ENCODE measurements at regions not wholly inside any gene's neighbourhood (a gene's known extent, or its start where the extent isn't known, plus 50 kb on each side); places are given as distances from the start of the nearest gene placed in this dataset.

DNA sequence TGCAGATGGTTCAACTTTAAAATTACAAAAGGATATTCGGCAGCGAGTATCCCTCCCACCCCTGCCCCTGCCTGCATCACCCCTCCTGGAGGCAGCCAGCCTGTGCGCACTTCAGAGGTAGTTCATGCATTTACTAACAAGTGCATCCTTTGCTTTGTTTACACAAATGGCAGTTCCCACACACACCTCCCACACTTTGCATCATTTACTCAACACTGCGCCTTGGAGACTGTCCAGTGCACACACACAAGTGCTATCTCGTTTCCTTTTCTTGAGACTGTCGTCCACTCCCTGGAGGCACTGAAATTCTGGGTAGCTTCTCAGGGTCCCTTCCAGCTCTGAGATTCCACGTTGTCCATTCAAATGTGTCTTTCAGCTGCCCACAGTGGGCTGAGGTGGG is 53.1 kb upstream of the VSX1 start:
- ATAC-seq (ENCODE audit: insufficient read depth, low FRiP score) (no peak), DNase-seq (no peak)
- H3K9me3 ChIP-seq (ENCODE audit: control insufficient read depth in 4 of 4, insufficient read depth in 3 of 4, low read length in 3 of 4): no peaks in the 10 kb centered on the region
- H3K4me1 ChIP-seq (ENCODE audit: control insufficient read depth in 5 of 5, insufficient read depth in 5 of 5, low read length in 5 of 5): no peaks in the 10 kb centered on the region
- WGBS, 2 donors: 75 to 83% methylated on average over 7 of the region's 7 CpGs
- no peaks in the 10 kb centered on the region for H3K36me3 ChIP-seq (ENCODE audit: control insufficient read depth in 4 of 4, insufficient read depth in 4 of 4, low read length in 4 of 4)
- H3K27ac ChIP-seq (ENCODE audit: low read depth in 1 of 2, low read length in 1 of 2): no peak overlapping the region
- H3K27me3 ChIP-seq (ENCODE audit: control insufficient read depth in 3 of 3, insufficient read depth in 3 of 3, low read length in 2 of 3): peaks cover 0 to 2% (median 0%) of the 10 kb centered on the region in 3 donors
- H3K9ac ChIP-seq (ENCODE audit: insufficient read depth in 1 of 2, low read length in 2 of 2): no peak overlapping the region
- TF ChIP-seq, protein P1, sequence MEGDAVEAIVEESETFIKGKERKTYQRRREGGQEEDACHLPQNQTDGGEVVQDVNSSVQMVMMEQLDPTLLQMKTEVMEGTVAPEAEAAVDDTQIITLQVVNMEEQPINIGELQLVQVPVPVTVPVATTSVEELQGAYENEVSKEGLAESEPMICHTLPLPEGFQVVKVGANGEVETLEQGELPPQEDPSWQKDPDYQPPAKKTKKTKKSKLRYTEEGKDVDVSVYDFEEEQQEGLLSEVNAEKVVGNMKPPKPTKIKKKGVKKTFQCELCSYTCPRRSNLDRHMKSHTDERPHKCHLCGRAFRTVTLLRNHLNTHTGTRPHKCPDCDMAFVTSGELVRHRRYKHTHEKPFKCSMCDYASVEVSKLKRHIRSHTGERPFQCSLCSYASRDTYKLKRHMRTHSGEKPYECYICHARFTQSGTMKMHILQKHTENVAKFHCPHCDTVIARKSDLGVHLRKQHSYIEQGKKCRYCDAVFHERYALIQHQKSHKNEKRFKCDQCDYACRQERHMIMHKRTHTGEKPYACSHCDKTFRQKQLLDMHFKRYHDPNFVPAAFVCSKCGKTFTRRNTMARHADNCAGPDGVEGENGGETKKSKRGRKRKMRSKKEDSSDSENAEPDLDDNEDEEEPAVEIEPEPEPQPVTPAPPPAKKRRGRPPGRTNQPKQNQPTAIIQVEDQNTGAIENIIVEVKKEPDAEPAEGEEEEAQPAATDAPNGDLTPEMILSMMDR (IDR thresholded peaks at IDR 0.05; ENCODE audit: control extremely low read depth, extremely low read depth): no peak
- H3K4me3 ChIP-seq: no peak overlapping the region

DNA sequence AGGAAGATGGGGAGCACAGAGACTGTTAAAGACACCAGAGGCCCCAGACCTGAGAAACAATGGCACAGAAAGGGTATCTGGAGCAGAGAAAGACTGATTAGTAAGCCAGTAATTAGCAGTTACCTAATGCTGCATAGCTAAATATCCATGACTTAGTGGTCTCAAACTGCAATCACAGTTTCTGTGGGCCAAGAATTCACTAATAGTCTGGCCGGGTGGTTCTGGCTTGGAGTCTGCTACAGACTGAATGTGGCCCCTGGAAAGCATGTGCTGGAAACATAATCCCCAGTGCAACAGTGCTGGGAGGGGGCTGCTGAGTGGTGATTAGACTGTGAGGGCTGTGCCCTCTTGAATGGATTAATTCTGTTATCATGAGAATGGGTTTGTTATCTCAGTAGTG is 54.1 kb upstream of the VSX1 start:
- no peaks in the 10 kb centered on the region for H3K9me3 ChIP-seq (ENCODE audit: control insufficient read depth in 4 of 4, insufficient read depth in 3 of 4, low read length in 3 of 4)
- 74 to 76% methylated on average over 1 of the region's 1 CpG for WGBS, 2 donors
- peaks cover 0 to 2% (median 0%) of the 10 kb centered on the region in 3 donors for H3K27me3 ChIP-seq (ENCODE audit: control insufficient read depth in 3 of 3, insufficient read depth in 3 of 3, low read length in 2 of 3)
- H3K4me3 ChIP-seq: no peak overlapping the region
- DNase-seq (no peak), ATAC-seq (ENCODE audit: insufficient read depth, low FRiP score) (no peak)
- H3K4me1 ChIP-seq (ENCODE audit: control insufficient read depth in 5 of 5, insufficient read depth in 5 of 5, low read length in 5 of 5): no peaks in the 10 kb centered on the region
- no peak overlapping the region for H3K27ac ChIP-seq (ENCODE audit: low read depth in 1 of 2, low read length in 1 of 2)
- no peaks in the 10 kb centered on the region for H3K36me3 ChIP-seq (ENCODE audit: control insufficient read depth in 4 of 4, insufficient read depth in 4 of 4, low read length in 4 of 4)
- TF ChIP-seq, protein P1 (IDR thresholded peaks at IDR 0.05; ENCODE audit: control extremely low read depth, extremely low read depth): no peak
- H3K9ac ChIP-seq (ENCODE audit: insufficient read depth in 1 of 2, low read length in 2 of 2): no peak overlapping the region

DNA sequence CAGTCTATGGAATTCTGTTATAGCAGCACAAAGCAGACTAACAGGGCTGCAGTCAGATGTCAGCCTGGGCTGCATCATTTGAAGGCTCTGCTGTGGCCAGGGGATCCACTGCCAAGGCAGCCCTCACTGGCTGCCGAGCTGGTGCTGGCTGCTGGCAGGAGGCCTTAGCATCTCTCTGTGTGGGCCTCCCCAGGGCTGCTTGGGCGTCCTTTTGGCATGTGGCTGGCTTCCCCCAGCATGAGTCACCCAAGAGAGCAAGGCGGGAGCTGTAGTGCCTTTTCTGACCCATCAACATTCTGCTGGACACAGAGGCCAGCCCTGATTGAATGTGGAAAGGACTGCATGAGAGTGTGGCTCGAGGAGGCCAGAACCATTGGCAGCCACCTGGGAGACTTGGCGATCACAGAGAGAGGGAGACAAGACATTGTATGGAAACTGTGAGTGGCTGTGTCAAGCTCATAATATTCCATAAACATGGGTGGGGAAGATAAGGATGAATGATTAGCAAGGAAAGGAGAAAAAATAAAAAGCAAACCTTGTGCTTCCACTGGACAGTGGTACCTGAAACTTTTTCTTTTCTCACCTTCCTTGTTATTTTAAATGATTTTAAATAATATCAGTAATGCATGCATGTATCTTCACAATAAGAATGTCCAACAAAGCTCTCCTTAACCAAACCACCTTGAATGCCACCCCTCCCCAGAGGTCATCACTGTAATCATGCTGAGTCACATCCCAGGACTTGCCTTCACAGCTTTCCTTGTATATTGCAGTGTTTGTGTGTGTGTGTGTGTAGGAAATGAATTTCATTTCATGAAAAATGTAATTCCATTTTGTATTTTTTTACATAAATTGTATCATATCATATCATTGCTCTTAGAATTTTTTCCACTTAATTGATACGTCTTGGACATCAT is 55.0 kb upstream of the VSX1 start:
- H3K4me3 ChIP-seq: no peak overlapping the region
- H3K27ac ChIP-seq (ENCODE audit: low read depth in 1 of 2, low read length in 1 of 2): no peak overlapping the region
- peak; percentile 71 for ATAC-seq (ENCODE audit: insufficient read depth, low FRiP score)
- no peaks in the 10 kb centered on the region for H3K9me3 ChIP-seq (ENCODE audit: control insufficient read depth in 4 of 4, insufficient read depth in 3 of 4, low read length in 3 of 4)
- H3K27me3 ChIP-seq (ENCODE audit: control insufficient read depth in 3 of 3, insufficient read depth in 3 of 3, low read length in 2 of 3): peaks cover 0 to 2% (median 0%) of the 10 kb centered on the region in 3 donors
- 56 to 74% methylated on average over 6 of the region's 6 CpGs for WGBS, 2 donors
- DNase-seq: peak in 2 of 3 donors; percentile 1 to 16
- no peaks in the 10 kb centered on the region for H3K4me1 ChIP-seq (ENCODE audit: control insufficient read depth in 5 of 5, insufficient read depth in 5 of 5, low read length in 5 of 5)
- TF ChIP-seq, protein P1 (IDR thresholded peaks at IDR 0.05; ENCODE audit: control extremely low read depth, extremely low read depth): no peak
- no peaks in the 10 kb centered on the region for H3K36me3 ChIP-seq (ENCODE audit: control insufficient read depth in 4 of 4, insufficient read depth in 4 of 4, low read length in 4 of 4)
- H3K9ac ChIP-seq (ENCODE audit: insufficient read depth in 1 of 2, low read length in 2 of 2): no peak overlapping the region

Measured in lung (tissue), 11 donors.